NCI-H1436 treated with DMSO at 0.1 percent for 48 hours (cell line): ENCODE measurements at regions not wholly inside any gene's neighbourhood (a gene's known extent, or its start where the extent isn't known, plus 50 kb on each side); places are given as distances from the start of the nearest gene placed in this dataset.
"Not testable (repeated sequence)": the region's sequence is repeated elsewhere in the genome, so short reads cannot be mapped to it uniquely, and the experiment has no call there.

Source experiments
- DNase-seq: peaks from one replicate; lab custom pipeline; 2025; lab: John Stamatoyannopoulos, UW

GRCh38 chr4:126136922-126137781 is 822.4 kb downstream of the FAT4 start:
- DNase-seq: no peak

DNA sequence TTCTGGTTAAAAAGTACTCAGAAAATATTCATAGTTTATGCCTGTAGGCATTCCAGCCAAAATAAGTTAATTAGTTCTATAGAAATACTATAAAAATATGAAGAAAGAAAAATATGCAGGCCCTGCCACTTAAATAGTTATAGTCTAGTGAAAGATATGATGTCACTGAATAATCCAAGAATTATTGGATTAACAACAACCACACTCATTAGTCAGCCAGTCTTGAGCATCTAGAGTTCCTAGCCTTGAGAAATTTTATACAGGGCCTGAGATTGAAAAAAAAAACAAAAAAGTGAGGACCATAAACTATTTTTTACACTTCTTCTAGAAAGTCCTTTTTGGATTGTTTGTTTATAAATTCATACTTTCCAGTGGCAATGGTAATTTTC is 823.0 kb downstream of the FAT4 start:
- no peak for DNase-seq

DNA sequence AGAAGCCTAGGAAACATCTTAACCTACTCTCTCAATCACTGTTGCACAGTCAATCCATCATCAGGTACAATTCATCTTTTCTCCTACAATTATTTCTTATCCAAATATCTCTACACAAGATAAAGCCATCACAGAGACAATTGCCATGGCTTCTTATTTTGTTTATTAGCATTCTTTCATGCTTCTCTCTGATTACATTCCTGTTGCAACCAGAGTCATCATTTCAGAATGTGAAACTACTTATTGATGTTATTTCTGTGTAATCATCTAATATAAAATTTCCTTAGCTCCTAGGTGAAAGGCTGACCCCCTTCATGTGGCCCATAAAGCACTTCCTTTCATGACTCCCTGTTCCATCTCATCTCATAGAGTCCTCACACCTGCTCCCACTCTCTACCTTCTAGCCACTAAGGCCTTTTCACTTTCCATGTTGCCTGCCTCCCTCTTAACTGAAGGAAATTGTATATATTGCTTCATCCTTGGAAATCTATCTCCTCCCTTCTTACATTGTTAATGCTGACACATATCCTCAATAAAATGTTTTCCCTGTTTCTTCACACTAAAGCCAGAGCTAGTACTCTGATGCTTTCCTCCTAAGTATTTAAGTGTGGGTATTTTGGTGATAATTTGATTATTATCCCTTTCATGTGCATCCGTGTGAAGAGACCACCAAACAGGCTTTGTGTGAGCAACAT is 829.9 kb downstream of the FAT4 start:
- no peak for DNase-seq

GRCh38 chr4:126168484-126168883 is 853.7 kb downstream of the FAT4 start:
- DNase-seq: no peak

GRCh38 chr4:126172126-126172525 is 857.4 kb downstream of the FAT4 start:
- DNase-seq: no peak

- DNase-seq: no peak
These were observed 859.9 kb downstream of the FAT4 start for GRCh38 chr4:126174627-126175026.

- DNase-seq: no peak
These were observed 865.9 kb downstream of the FAT4 start for GRCh38 chr4:126180642-126181041.

GRCh38 chr4:126182336-126182735 is 867.6 kb downstream of the FAT4 start:
- no peak for DNase-seq

GRCh38 chr4:126182786-126183185 is 868.0 kb downstream of the FAT4 start:
- no peak for DNase-seq

DNA sequence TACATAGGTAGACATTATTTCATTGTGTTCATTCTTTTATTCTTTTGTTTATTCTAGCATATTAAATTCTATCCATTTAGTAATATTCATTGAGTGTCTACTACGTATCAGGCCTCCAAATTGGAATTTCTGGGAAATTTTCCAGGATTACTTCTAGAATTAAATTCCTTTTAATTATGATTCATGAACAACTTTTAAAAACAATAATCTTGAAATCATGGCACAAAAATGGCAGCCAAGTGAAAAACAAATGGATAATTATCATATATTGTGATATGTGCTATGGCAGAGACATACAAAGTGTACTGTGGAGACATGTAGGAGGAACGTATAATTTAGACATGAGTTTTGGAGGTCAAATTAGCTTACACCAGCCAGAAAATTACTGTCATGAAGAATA is 868.5 kb downstream of the FAT4 start:
- DNase-seq: no peak

- DNase-seq: no peak
These were observed 876.8 kb downstream of the FAT4 start for GRCh38 chr4:126191536-126191935.

DNA sequence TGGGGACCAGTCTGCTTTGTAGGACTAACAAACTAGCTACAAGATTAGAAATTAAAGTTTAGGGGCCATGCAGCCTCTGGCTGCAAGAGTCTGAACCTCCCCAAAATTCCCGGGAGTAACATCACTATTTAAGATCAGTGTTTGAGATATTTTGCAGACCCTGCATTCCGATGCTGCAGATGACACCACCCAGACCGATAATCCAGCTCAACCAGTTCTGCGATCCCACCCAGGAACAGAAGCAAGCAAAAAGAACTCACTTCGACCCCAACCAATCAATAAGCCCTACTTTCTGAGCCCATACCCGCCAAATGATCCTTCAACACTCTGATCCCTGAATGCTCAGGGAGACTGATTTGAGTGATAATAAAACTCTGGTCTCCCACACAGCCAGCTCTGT is 877.8 kb downstream of the FAT4 start:
- DNase-seq: no peak

DNA sequence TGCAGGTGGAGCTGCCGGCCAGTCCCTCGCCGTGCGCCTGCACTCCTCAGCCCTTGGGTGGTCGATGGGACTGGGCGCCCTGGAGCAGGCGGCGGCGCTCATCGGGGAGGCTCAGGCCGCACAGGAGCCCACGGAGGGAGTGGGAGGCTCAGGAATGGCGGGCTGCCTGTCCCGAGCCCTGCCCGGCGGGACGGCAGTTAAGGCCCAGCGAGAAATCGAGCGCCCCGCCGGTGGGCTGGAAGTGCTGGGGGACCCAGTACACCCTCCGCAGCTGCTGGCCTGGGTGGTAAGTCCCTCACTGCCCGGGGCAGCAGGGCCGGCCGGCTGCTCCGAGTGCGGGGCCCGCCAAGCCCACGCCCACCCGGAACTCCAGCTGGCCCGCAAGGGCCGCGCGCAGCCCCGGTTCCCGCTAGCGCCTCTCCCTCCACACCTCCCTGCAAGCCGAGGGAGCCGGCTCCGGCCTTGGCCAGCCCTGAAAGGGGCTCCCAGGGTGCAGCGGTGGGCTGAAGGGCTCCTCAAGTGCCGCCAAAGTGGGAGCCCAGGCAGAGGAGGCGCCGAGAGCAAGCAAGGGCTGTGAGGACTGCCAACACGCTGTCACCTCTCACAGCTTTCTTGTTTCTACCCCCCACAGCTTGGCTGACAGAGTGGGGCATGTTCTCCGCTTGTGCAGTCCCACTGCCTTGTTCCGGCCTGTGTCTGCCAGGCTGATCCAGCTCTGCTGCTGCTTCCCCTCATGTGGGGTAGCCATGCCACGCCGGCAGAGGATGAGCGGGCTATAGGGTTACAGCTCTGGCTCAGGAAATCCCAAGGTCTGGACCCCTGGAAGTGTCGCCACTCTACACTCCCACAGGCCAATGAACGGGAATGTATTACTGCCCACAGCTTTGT is 886.7 kb downstream of the FAT4 start:
- not testable (repeated sequence) for DNase-seq

GRCh38 chr4:126202226-126202625 is 887.5 kb downstream of the FAT4 start:
- no peak for DNase-seq

DNA sequence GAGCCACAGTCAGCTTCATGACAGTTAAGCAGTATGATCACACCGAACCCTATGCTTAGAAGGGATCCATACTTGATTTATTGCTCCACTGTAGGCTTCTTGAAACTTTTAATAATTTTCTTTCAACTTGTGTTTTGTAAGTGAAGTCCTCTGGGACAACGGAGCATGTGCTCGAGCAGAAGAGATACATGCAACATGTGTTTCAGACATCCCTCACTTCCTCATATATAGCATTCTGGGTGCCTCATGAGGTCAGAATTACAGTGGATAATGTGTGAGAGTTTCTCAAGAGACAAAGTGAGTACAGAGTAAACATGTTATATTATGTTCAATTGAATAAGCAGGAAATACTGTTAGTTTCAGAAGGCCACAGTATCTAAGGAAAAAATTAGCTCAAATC is 893.2 kb downstream of the FAT4 start:
- DNase-seq: no peak

DNA sequence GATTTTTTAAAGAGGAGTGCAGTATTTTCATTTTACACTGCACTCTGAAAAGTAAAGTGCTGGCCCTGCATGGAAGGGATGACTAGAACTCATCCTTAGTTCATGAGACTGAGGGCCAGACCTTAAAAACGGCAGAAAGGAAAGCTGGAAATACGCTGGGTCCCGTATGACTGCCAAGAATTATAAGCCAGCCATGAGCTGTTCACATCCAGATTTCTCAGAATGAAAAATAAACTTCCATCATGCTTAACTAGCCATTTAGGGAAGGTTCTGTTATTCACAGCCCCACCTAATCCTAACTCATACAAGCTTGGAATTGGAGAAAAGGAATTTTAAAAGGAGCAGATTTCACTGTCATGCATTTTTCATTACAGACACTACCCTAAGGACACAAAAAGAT is 894.4 kb downstream of the FAT4 start:
- DNase-seq: no peak

DNA sequence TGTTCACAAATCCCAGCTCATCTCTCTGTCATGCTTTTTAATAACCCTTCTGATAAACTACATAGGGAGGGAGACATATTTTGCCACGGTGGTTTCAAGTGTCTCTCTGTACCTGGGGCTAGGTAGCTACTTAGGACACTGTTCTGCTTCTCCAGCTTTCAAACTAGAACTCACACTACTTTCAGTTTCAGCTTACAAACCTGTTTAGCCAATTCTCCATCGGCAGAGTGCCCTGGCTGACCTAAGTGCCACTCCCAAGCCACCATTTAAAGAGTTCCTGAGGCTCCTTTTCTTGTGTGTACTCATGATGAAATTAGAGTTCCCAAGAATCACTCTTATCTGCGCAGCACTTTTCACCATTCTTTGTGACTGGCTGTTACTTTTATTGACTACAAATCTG is 899.2 kb downstream of the FAT4 start:
- no peak for DNase-seq

- DNase-seq: no peak
These were observed 901.0 kb downstream of the FAT4 start for GRCh38 chr4:126215759-126216158.

DNA sequence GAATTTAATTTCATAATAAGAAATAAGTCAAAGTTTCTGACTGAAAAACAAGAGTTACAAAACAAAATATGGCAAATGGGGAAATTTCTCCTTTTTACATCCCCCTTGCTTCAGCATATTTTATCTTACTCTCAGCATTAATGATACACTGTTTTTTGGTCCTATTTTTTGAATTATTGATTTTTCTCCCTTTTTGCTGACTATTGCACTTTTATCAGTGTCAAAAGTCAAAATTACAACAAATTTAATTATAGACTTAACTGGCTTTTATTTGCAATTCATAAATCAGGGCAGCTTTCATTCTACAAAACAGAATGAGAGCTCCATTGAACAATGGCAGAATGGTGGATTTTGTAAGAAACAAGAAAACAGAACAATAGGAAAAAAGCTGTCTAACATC is 901.9 kb downstream of the FAT4 start:
- DNase-seq: no peak

DNA sequence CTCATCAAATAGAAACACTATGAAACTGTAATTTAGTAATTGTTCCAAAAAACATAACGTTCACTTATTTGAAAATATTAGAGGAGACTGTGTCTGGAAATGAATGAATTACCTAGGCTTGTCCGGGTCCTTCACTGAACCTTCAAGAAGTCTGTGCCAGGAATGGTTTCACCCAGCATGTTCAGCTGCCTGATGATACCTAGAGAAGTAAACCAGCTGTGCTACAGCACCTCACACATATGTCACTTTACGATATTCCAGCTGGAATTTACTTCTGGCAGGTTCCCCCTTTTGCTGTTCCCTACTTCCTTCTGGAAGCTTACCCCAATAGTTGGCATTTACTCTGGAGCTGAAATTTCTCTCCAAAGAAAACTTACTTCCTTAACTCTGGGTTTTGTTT is 906.5 kb downstream of the FAT4 start:
- DNase-seq: no peak

DNA sequence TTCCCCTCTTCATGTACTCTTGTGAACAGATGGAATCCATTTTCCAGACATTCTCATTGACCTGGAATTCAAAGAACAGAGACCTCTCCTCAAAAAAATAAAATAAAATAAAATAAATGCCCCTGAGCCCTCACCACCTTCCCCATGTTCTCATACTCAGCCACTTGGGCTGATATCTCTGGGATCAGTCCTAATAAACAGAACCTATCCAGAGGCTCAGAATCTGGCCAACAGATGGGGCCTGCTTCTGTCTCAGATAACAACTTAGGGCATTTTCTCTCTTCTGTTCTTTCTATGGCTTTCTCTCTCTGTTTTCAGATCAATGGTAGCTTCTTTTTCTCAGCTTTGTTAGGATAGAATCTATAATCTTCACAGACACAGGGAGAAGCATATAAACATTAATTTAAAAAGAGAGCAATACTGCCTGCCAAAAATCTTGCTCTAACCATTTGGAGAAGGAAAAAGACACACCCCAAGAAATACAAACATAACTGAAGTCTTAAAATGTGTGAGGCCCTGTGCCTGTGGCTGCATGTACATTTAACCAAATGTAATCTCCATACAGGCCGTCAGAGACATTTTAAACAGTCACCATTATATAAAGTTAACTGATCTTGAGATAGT is 907.1 kb downstream of the FAT4 start:
- no peak for DNase-seq

- DNase-seq: no peak
These were observed 909.1 kb downstream of the FAT4 start for GRCh38 chr4:126223784-126224407.
